HepG2 (cell line): ENCODE measurements at regions not wholly inside any gene's neighbourhood (a gene's known extent, or its start where the extent isn't known, plus 50 kb on each side); places are given as distances from the start of the nearest gene placed in this dataset.

Experiments
- ATAC-seq: fragments of 200-7000 bp; cut with Tn5 transposase; 3 replicates; pipeline ENCODE4 v1.9.1; 2020; ENCODE audit warnings: mild to moderate bottlenecking, moderate library complexity
- BruUV-seq: library from RNA; stranded (reverse); fragments of 400-500 nt; replicated peaks from 2 replicates; lab custom pipeline; 2021; lab: Mats Ljungman, UMichigan
- CTCF ChIA-PET: fragments of 300-600 bp; formaldehyde crosslinking; extraction: SDS; loops from one replicate; lab custom pipeline; 2021; ENCODE audit warnings: low total read pairs, inconsistent platforms, low intra/inter-chr PET ratio; lab: Yijun Ruan, JAX
- POLR2A ChIA-PET: fragments of 350-600 bp; sonication (Branson Sonifier 250); formaldehyde crosslinking; loops from one replicate; lab custom pipeline; 2020; ENCODE audit warnings: antibody characterized with exemption, inconsistent platforms; lab: Yijun Ruan, JAX
- DNase-seq: peaks from one replicate; pipeline ENCODE4 v3.0.0-alpha.2; 2015; ENCODE audit warnings: low spot score
- FAIRE-seq: peaks from 3 replicates; lab custom pipeline; 2011; peaks lifted over from hg19 to GRCh38; lab: Jason Lieb, UNC
- H2AFZ ChIP-seq: one replicate; pipeline ENCODE4 v1.6.1; 2011; ENCODE audit warnings: low read length, inconsistent platforms
- H3K27ac ChIP-seq: fragments of 300-600 bp; 3 replicates; pipeline ENCODE4 v1.8.0; 2011; ENCODE audit warnings: mixed run types, mild to moderate bottlenecking, mixed read lengths, low read length, inconsistent platforms; ENCODE audit not compliant: insufficient read depth; ENCODE audit errors: extremely low read length
- H3K27me3 ChIP-seq, 2 experiments: fragments of 200-600 bp in 1 of 2; 2 replicates in 1 of 2; 3 replicates in 1 of 2; pipeline versions ENCODE4 v1.6.0 to v1.8.0; 2011; ENCODE audit warnings: low read length in 2 of 2, mild to moderate bottlenecking in 2 of 2, moderate library complexity in 2 of 2, inconsistent platforms in 1 of 2; ENCODE audit not compliant: insufficient read depth in 2 of 2, control insufficient read depth in 1 of 2
- H3K36me3 ChIP-seq, 2 experiments: fragments of 200-600 bp in 1 of 2; replicated peaks in 1 of 2; 2 replicates in 1 of 2; 3 replicates in 1 of 2; pipeline versions ENCODE4 v1.5.1 to v1.8.0; 2011; ENCODE audit warnings: low read length in 2 of 2, inconsistent platforms in 1 of 2; ENCODE audit not compliant: insufficient read depth in 2 of 2, control insufficient read depth in 1 of 2
- H3K4me1 ChIP-seq: 2 replicates; pipeline ENCODE4 v1.5.1; 2012; ENCODE audit warnings: low read length, inconsistent platforms; ENCODE audit not compliant: insufficient read depth
- H3K4me2 ChIP-seq: 2 replicates; pipeline ENCODE4 v1.6.0; 2011; ENCODE audit warnings: low read depth, low read length, inconsistent platforms
- H3K4me3 ChIP-seq, 3 experiments: fragments of 200-600 bp in 1 of 3; sonication (generic), shearing (Covaris generic) in 1 of 3; replicated peaks in 1 of 3; 2 replicates each; pipeline ENCODE4 v1.5.1; 2011 to 2016; ENCODE audit warnings: low read length in 3 of 3, inconsistent platforms in 2 of 3, low read depth in 2 of 3, mild to moderate bottlenecking in 2 of 3, control low read depth in 1 of 3, mixed read lengths in 1 of 3; ENCODE audit not compliant: insufficient read depth in 1 of 3
- H3K79me2 ChIP-seq: one replicate; pipeline ENCODE4 v1.6.1; 2011; ENCODE audit warnings: low read length, inconsistent platforms; ENCODE audit not compliant: insufficient read depth
- H3K9ac ChIP-seq: 2 replicates; pipeline ENCODE4 v1.6.0; 2011; ENCODE audit warnings: mild to moderate bottlenecking, low read depth, low read length, inconsistent platforms; ENCODE audit not compliant: insufficient read depth
- H3K9me3 ChIP-seq: 2 replicates; pipeline ENCODE4 v1.5.1; 2012; ENCODE audit warnings: mild to moderate bottlenecking, low read length
- H4K20me1 ChIP-seq: 2 replicates; pipeline ENCODE4 v1.6.0; 2011; ENCODE audit warnings: inconsistent platforms, mild to moderate bottlenecking, low read length, moderate library complexity; ENCODE audit not compliant: insufficient read depth
- BRF2 ChIP-seq: sonication (generic); formaldehyde crosslinking; IDR thresholded peaks from 2 replicates; pipeline ENCODE4 v1.8.1; 2022; ENCODE audit warnings: mild to moderate bottlenecking, missing genetic modification reagents
- GPBP1L1 ChIP-seq: sonication (generic); formaldehyde crosslinking; IDR thresholded peaks from 2 replicates; pipeline ENCODE4 v1.5.0; 2020; ENCODE audit warnings: mild to moderate bottlenecking, missing genetic modification reagents
- ISL2 ChIP-seq: sonication (generic); formaldehyde crosslinking; IDR thresholded peaks from 2 replicates; pipeline ENCODE4 v1.5.0; 2020; ENCODE audit warnings: missing genetic modification reagents
- NR1H2 ChIP-seq: sonication (generic); formaldehyde crosslinking; IDR thresholded peaks from 2 replicates; pipeline ENCODE4 v1.8.1; 2022; ENCODE audit warnings: low read depth, missing genetic modification reagents, borderline replicate concordance
- POLR2AphosphoS2 ChIP-seq: IDR thresholded peaks from 2 replicates; pipeline ENCODE4 v1.6.1; 2011; ENCODE audit warnings: low read depth, low read length, improper control_type of control experiment
- SKI ChIP-seq: fragments of 450-650 bp; IDR thresholded peaks from one replicate; pipeline ENCODE4 v1.6.1; 2018; ENCODE audit warnings: mild to moderate bottlenecking; ENCODE audit not compliant: partially characterized antibody
- ZKSCAN1 ChIP-seq: fragments of 150-350 bp; IDR thresholded peaks from 2 replicates; pipeline ENCODE4 v1.6.1; 2014; ENCODE audit warnings: low read length
- ZMAT5 ChIP-seq: sonication (generic); formaldehyde crosslinking; IDR thresholded peaks from 2 replicates; pipeline ENCODE4 v1.5.0; 2020; ENCODE audit warnings: mild to moderate bottlenecking, low read depth, missing genetic modification reagents, borderline replicate concordance
- ZNF615 ChIP-seq: sonication (generic); formaldehyde crosslinking; IDR thresholded peaks from 2 replicates; pipeline ENCODE4 v1.5.0; 2020; ENCODE audit warnings: mild to moderate bottlenecking, missing genetic modification reagents, borderline replicate concordance
- WGBS: methylation state at CpG from one replicate; pipeline ENCODE4 v1.1.6; 2017; ENCODE audit warnings: low lambda C conversion rate; 5-methylcytosine and 5-hydroxymethylcytosine counted together
- in situ Hi-C: cut with HindIII; loops from 2 replicates; pipeline ENCODE4 v1.10.0; 2017; ENCODE audit warnings: low pct_unique_long_range_greater_than_20kb; ENCODE audit not compliant: extremely low pct_ligation_motif_present
- intact Hi-C: fragments of 100-400 bp; cut with micrococcal nuclease; formaldehyde crosslinking; loops from one replicate; pipeline ENCODE4 v1.10.0; 2022; ENCODE audit not compliant: unreplicated experiment
- TF ChIP-seq, protein P1 (sequence below): sonication (generic); formaldehyde crosslinking; IDR thresholded peaks from 2 replicates; pipeline ENCODE4 v1.4.0; 2020; ENCODE audit warnings: missing genetic modification reagents, borderline replicate concordance
- TF ChIP-seq, protein P2 (sequence below): sonication (generic); formaldehyde crosslinking; IDR thresholded peaks from 2 replicates; pipeline ENCODE4 v1.5.0; 2020; ENCODE audit warnings: missing genetic modification reagents
- TF ChIP-seq, protein P3 (sequence below): sonication (generic); formaldehyde crosslinking; IDR thresholded peaks from 2 replicates; pipeline ENCODE4 v1.8.0; 2022; ENCODE audit warnings: missing genetic modification reagents, mild to moderate bottlenecking, borderline replicate concordance
- TF ChIP-seq, protein P4 (sequence below): sonication (generic); formaldehyde crosslinking; IDR thresholded peaks from 2 replicates; pipeline ENCODE4 v1.4.0; 2020; ENCODE audit warnings: missing genetic modification reagents

GRCh38 chr21:31538816-31539215 lies 120.7 kb upstream of the SOD1 start (continued):
- TF ChIP-seq, protein P1, sequence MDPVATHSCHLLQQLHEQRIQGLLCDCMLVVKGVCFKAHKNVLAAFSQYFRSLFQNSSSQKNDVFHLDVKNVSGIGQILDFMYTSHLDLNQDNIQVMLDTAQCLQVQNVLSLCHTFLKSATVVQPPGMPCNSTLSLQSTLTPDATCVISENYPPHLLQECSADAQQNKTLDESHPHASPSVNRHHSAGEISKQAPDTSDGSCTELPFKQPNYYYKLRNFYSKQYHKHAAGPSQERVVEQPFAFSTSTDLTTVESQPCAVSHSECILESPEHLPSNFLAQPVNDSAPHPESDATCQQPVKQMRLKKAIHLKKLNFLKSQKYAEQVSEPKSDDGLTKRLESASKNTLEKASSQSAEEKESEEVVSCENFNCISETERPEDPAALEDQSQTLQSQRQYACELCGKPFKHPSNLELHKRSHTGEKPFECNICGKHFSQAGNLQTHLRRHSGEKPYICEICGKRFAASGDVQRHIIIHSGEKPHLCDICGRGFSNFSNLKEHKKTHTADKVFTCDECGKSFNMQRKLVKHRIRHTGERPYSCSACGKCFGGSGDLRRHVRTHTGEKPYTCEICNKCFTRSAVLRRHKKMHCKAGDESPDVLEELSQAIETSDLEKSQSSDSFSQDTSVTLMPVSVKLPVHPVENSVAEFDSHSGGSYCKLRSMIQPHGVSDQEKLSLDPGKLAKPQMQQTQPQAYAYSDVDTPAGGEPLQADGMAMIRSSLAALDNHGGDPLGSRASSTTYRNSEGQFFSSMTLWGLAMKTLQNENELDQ (CRISPR knock-in tag) = no peak
- TF ChIP-seq SKI (no peak), ZNF615 (no peak), ISL2 (no peak), ZKSCAN1 (no peak), POLR2AphosphoS2 (no peak), GPBP1L1 (CRISPR knock-in tag) (no peak)
- TF ChIP-seq, protein P2, sequence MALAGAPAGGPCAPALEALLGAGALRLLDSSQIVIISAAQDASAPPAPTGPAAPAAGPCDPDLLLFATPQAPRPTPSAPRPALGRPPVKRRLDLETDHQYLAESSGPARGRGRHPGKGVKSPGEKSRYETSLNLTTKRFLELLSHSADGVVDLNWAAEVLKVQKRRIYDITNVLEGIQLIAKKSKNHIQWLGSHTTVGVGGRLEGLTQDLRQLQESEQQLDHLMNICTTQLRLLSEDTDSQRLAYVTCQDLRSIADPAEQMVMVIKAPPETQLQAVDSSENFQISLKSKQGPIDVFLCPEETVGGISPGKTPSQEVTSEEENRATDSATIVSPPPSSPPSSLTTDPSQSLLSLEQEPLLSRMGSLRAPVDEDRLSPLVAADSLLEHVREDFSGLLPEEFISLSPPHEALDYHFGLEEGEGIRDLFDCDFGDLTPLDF (CRISPR knock-in tag) = no peak

DNA sequence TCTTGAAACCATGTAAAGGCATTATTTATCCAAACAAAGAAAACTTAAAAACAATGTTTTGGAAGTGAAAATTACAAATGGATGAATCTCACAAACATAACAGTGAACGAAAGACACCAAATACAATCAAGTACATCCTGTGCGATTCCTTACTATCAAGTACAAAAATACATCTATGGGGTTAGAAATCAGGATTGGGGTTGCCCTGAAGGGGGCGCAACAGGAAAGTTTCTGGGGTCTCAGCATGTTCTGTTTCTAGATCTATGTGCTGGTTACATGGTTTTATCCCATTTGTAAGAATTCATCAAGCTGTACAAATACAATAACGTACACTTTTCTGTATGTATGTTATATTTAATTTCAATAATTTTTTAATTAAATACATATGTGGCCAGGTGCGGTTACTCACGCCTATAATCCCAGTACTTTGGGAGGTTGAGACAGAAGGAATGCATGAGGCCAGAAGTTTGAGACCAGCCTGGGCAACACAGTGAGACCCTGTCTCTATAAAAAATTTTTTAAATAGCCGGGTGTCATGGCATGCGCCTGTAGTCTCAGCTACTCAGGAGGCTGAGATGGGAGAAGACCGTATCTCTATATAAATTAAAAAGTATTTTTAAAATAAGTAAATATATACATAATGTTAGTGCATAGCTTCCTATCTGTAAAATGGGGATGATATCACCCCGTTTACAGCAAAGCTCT lies 121.5 kb upstream of the SOD1 start:
- no TSS peak for BruUV-seq
- H3K27ac ChIP-seq = no peak overlapping the region
- no peaks in the 10 kb centered on the region for H4K20me1 ChIP-seq
- H3K9ac ChIP-seq = no peak overlapping the region
- H3K4me1 ChIP-seq = no peaks in the 10 kb centered on the region
- in situ Hi-C loops = no loop called here
- H3K36me3 ChIP-seq = no peaks in the 10 kb centered on the region
- H3K9me3 ChIP-seq = no peaks in the 10 kb centered on the region
- no peak for FAIRE-seq
- no peak overlapping the region for H3K4me2 ChIP-seq
- no peak overlapping the region for H3K4me3 ChIP-seq
- ATAC-seq = no peak
- no peaks in the 10 kb centered on the region for H3K79me2 ChIP-seq
- CTCF ChIA-PET = no interaction called here
- no peaks in the 10 kb centered on the region; a peak in 1 of 5 replicates for H3K27me3 ChIP-seq
- H2AFZ ChIP-seq = no peak overlapping the region
- WGBS = 63% methylated on average over 10 of the region's 10 CpGs
- DNase-seq = no peak
- intact Hi-C loops = no loop called here
- POLR2A ChIA-PET = no interaction called here
- TF ChIP-seq NR1H2 (CRISPR knock-in tag) (no peak), BRF2 (CRISPR knock-in tag) (no peak), ZMAT5 (CRISPR knock-in tag) (no peak)
- TF ChIP-seq, protein P3, sequence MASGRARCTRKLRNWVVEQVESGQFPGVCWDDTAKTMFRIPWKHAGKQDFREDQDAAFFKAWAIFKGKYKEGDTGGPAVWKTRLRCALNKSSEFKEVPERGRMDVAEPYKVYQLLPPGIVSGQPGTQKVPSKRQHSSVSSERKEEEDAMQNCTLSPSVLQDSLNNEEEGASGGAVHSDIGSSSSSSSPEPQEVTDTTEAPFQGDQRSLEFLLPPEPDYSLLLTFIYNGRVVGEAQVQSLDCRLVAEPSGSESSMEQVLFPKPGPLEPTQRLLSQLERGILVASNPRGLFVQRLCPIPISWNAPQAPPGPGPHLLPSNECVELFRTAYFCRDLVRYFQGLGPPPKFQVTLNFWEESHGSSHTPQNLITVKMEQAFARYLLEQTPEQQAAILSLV (CRISPR knock-in tag) = no peak
- TF ChIP-seq, protein P4, sequence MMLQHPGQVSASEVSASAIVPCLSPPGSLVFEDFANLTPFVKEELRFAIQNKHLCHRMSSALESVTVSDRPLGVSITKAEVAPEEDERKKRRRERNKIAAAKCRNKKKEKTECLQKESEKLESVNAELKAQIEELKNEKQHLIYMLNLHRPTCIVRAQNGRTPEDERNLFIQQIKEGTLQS (CRISPR knock-in tag) = no peak
